ENCODE measurements at regions not wholly inside any gene's neighbourhood (a gene's known extent, or its start where the extent isn't known, plus 50 kb on each side); places are given as distances from the start of the nearest gene placed in this dataset.
A peak's percentile ranks its signal among the peaks of the same experiment; 100 is the strongest.

GRCh38 chr16:79498928-79499327, 101.6 kb downstream of the MAF start:
- no peak overlapping the region for H3K4me3 ChIP-seq
- H3K27ac ChIP-seq: no peak overlapping the region
- no peak for TF ChIP-seq CTCF (IDR thresholded peaks at IDR 0.05)
- H3K36me3 ChIP-seq: no peaks in the 10 kb centered on the region
- ATAC-seq (no peak), DNase-seq (no peak)
- no peaks in the 10 kb centered on the region for H3K9me3 ChIP-seq
- intact Hi-C loops (cut with DNase I): no loop called here
- no peaks in the 10 kb centered on the region for H3K4me1 ChIP-seq
- H3K27me3 ChIP-seq: no peaks in the 10 kb centered on the region

GRCh38 chr16:79497606-79498350, 102.8 kb downstream of the MAF start:
- peak; percentile 17 for ATAC-seq

GRCh38 chr16:79493911-79494310, 106.6 kb downstream of the MAF start:
- TF ChIP-seq CTCF (IDR thresholded peaks at IDR 0.05): no peak
- no peaks in the 10 kb centered on the region for H3K9me3 ChIP-seq
- H3K27ac ChIP-seq: no peak overlapping the region
- H3K4me3 ChIP-seq: no peak overlapping the region
- intact Hi-C loops (cut with DNase I): no loop called here
- no peak for ATAC-seq
- no peaks in the 10 kb centered on the region for H3K4me1 ChIP-seq
- no peak for DNase-seq
- H3K27me3 ChIP-seq: no peaks in the 10 kb centered on the region
- no peaks in the 10 kb centered on the region for H3K36me3 ChIP-seq

More at GRCh38 chr16:79497606-79498350, 102.8 kb downstream of the MAF start:
- H3K4me1 ChIP-seq: no peaks in the 10 kb centered on the region
- no peak overlapping the region for H3K4me3 ChIP-seq
- no peaks in the 10 kb centered on the region for H3K9me3 ChIP-seq
- intact Hi-C loops (cut with DNase I): no loop called here
- no peak for DNase-seq
- no peak for TF ChIP-seq CTCF (IDR thresholded peaks at IDR 0.05)
- H3K27ac ChIP-seq: no peak overlapping the region
- no peaks in the 10 kb centered on the region for H3K27me3 ChIP-seq
- no peaks in the 10 kb centered on the region for H3K36me3 ChIP-seq

- intact Hi-C loops (cut with DNase I): no loop called here
Measured at GRCh38 chr16:79492036-79492435, 108.5 kb downstream of the MAF start.

GRCh38 chr16:79485020-79485419, 115.5 kb downstream of the MAF start:
- H3K4me3 ChIP-seq: no peak overlapping the region
- intact Hi-C loops (cut with DNase I): no loop called here

More at GRCh38 chr16:79492036-79492435, 108.5 kb downstream of the MAF start:
- no peaks in the 10 kb centered on the region for H3K27me3 ChIP-seq
- H3K4me3 ChIP-seq: no peak overlapping the region
- no peak for TF ChIP-seq CTCF (IDR thresholded peaks at IDR 0.05)
- ATAC-seq (no peak), DNase-seq (no peak)
- H3K9me3 ChIP-seq: no peaks in the 10 kb centered on the region
- H3K4me1 ChIP-seq: no peaks in the 10 kb centered on the region
- no peaks in the 10 kb centered on the region for H3K36me3 ChIP-seq
- no peak overlapping the region for H3K27ac ChIP-seq

More at GRCh38 chr16:79485020-79485419, 115.5 kb downstream of the MAF start:
- no peak for TF ChIP-seq CTCF (IDR thresholded peaks at IDR 0.05)
- ATAC-seq (no peak), DNase-seq (no peak)
- no peaks in the 10 kb centered on the region for H3K27me3 ChIP-seq
- no peak overlapping the region for H3K27ac ChIP-seq
- H3K4me1 ChIP-seq: peaks cover 3% of the 10 kb centered on the region
- H3K36me3 ChIP-seq: no peaks in the 10 kb centered on the region
- H3K9me3 ChIP-seq: no peaks in the 10 kb centered on the region
